ENCODE measurements at regions not wholly inside any gene's neighbourhood (a gene's known extent, or its start where the extent isn't known, plus 50 kb on each side); places are given as distances from the start of the nearest gene placed in this dataset.

- no peak overlapping the region for H3K4me3 ChIP-seq (replicated peaks in 1 of 2; ENCODE audit: low read depth in 2 of 2, low read length in 2 of 2)
- no peak for DNase-seq (ENCODE audit: low read depth in 2 of 2)
- TF ChIP-seq, protein P1, sequence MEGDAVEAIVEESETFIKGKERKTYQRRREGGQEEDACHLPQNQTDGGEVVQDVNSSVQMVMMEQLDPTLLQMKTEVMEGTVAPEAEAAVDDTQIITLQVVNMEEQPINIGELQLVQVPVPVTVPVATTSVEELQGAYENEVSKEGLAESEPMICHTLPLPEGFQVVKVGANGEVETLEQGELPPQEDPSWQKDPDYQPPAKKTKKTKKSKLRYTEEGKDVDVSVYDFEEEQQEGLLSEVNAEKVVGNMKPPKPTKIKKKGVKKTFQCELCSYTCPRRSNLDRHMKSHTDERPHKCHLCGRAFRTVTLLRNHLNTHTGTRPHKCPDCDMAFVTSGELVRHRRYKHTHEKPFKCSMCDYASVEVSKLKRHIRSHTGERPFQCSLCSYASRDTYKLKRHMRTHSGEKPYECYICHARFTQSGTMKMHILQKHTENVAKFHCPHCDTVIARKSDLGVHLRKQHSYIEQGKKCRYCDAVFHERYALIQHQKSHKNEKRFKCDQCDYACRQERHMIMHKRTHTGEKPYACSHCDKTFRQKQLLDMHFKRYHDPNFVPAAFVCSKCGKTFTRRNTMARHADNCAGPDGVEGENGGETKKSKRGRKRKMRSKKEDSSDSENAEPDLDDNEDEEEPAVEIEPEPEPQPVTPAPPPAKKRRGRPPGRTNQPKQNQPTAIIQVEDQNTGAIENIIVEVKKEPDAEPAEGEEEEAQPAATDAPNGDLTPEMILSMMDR (IDR thresholded peaks at IDR 0.05; ENCODE audit: low read depth, low read length) = no peak
Observed at GRCh38 chr5:89133129-89133528, 250.1 kb upstream of the MEF2C start.

- TF ChIP-seq, protein P1 (IDR thresholded peaks at IDR 0.05; ENCODE audit: low read depth, low read length) = no peak
- H3K4me3 ChIP-seq (replicated peaks in 1 of 2; ENCODE audit: low read depth in 2 of 2, low read length in 2 of 2) = no peak overlapping the region
- no peak for DNase-seq (ENCODE audit: low read depth in 2 of 2)
Observed at GRCh38 chr5:89130851-89131250, 247.9 kb upstream of the MEF2C start.

DNA sequence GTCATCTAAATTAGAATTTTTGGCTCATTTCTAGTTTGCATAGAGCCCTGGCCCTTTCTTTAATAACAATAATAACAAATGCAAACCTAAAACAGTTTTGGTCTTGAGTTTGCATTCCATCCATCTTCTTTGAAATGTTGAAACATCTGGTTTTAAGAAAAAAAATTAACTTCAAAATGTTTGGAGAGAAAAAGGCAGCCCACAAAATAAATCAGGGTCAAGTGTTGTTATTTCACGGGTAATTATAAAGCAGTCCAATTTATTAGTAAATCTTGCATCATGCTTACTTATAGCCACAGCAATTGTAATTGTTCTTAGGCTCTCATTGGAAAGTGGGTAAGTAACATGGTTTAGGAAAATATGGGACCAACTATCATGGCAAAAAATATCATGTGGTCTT is 247.0 kb upstream of the MEF2C start:
- no peak for DNase-seq (ENCODE audit: low read depth in 2 of 2)
- no peak overlapping the region for H3K4me3 ChIP-seq (replicated peaks in 1 of 2; ENCODE audit: low read depth in 2 of 2, low read length in 2 of 2)
- TF ChIP-seq, protein P1 (IDR thresholded peaks at IDR 0.05; ENCODE audit: low read depth, low read length) = no peak

- no peak for DNase-seq (ENCODE audit: low read depth in 2 of 2)
- TF ChIP-seq, protein P1 (IDR thresholded peaks at IDR 0.05; ENCODE audit: low read depth, low read length) = no peak
- H3K4me3 ChIP-seq (replicated peaks in 1 of 2; ENCODE audit: low read depth in 2 of 2, low read length in 2 of 2) = no peak overlapping the region
Observed at GRCh38 chr5:89128906-89129625, 246.1 kb upstream of the MEF2C start.

GRCh38 chr5:89128092-89128491 is 245.1 kb upstream of the MEF2C start:
- DNase-seq (ENCODE audit: low read depth in 2 of 2) = peak; percentile 8 to 19
- TF ChIP-seq, protein P1 (IDR thresholded peaks at IDR 0.05; ENCODE audit: low read depth, low read length) = no peak

GRCh38 chr5:89127191-89127590 is 244.2 kb upstream of the MEF2C start:
- TF ChIP-seq, protein P1 (IDR thresholded peaks at IDR 0.05; ENCODE audit: low read depth, low read length) = no peak
- H3K4me3 ChIP-seq (replicated peaks in 1 of 2; ENCODE audit: low read depth in 2 of 2, low read length in 2 of 2) = no peak overlapping the region
- DNase-seq (ENCODE audit: low read depth in 2 of 2) = no peak

More at GRCh38 chr5:89128092-89128491, 245.1 kb upstream of the MEF2C start:
- H3K4me3 ChIP-seq (replicated peaks in 1 of 2; ENCODE audit: low read depth in 2 of 2, low read length in 2 of 2) = no peak overlapping the region

- no peak for DNase-seq (ENCODE audit: low read depth in 2 of 2)
- TF ChIP-seq, protein P1 (IDR thresholded peaks at IDR 0.05; ENCODE audit: low read depth, low read length) = no peak
- no peak overlapping the region for H3K4me3 ChIP-seq (replicated peaks in 1 of 2; ENCODE audit: low read depth in 2 of 2, low read length in 2 of 2)
Observed at GRCh38 chr5:89125372-89125771, 242.4 kb upstream of the MEF2C start.

All from cardiac fibroblast (primary cell).